Ovary (tissue), 3 donors: ENCODE measurements at regions not wholly inside any gene's neighbourhood (a gene's known extent, or its start where the extent isn't known, plus 50 kb on each side); places are given as distances from the start of the nearest gene placed in this dataset.

Source experiments
- CTCF ChIP-seq, 3 donors: fragments of 450-650 bp in 2 of 3; fragments of 200-600 bp in 1 of 3; IDR thresholded peaks; one replicate each; pipeline versions ENCODE4 v1.5.1 to v1.8.0; 2016 to 2022; ENCODE audit warnings: antibody characterized with exemption in 3 of 3, mild to moderate bottlenecking in 1 of 3
- POLR2A ChIP-seq: fragments of 450-650 bp; IDR thresholded peaks from one replicate; pipeline ENCODE4 v1.6.1; 2017; ENCODE audit warnings: antibody characterized with exemption, mild to moderate bottlenecking, moderate library complexity
- donor health status: DM: no; HTN: no; CAD: no.

DNA sequence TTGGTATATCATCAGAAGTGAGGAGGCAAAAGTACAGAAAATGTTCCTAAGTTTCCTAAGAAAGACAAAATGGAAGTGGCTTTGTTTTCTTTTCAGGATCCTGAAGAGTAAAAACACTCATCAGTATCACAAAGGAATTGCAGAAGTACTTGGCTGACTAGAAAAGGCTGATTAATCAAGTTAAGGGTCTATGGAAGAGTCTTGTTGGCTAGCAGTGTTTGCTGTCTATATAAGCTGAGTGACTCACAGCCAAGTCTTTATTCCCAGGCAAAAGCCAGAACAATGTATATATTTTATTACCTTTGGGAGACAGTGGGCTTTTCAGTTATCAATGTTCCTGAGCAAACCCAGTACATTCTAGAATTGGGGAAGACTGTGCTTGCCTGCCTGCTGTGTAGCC is 777.0 kb downstream of the PLA2G4A start:
- TF ChIP-seq CTCF (IDR thresholded peaks at IDR 0.05) (no peak), POLR2A (no peak)
